ENCODE measurements at regions not wholly inside any gene's neighbourhood (a gene's known extent, or its start where the extent isn't known, plus 50 kb on each side); places are given as distances from the start of the nearest gene placed in this dataset.

GRCh38 chr15:39471785-39472574 lies 108.9 kb upstream of the THBS1 start:
- no peak for DNase-seq

GRCh38 chr15:39472621-39473297 lies 108.1 kb upstream of the THBS1 start:
- DNase-seq = no peak

GRCh38 chr15:39473298-39473947 lies 107.5 kb upstream of the THBS1 start:
- no peak for DNase-seq

- DNase-seq = no peak
These were observed 106.2 kb upstream of the THBS1 start for GRCh38 chr15:39474657-39475056.

GRCh38 chr15:39478996-39479395 lies 101.9 kb upstream of the THBS1 start:
- no peak for DNase-seq

- DNase-seq = no peak
These were observed 101.0 kb upstream of the THBS1 start for GRCh38 chr15:39479911-39480310.

- DNase-seq = no peak
These were observed 98.4 kb upstream of the THBS1 start for GRCh38 chr15:39482459-39482858.

- no peak for DNase-seq
These were observed 94.0 kb upstream of the THBS1 start for GRCh38 chr15:39486621-39487457.

- DNase-seq = no peak
These were observed 93.5 kb upstream of the THBS1 start for GRCh38 chr15:39487458-39487735.

- DNase-seq = no peak
These were observed 92.4 kb upstream of the THBS1 start for GRCh38 chr15:39488516-39488915.

GRCh38 chr15:39488961-39489360 lies 91.9 kb upstream of the THBS1 start:
- no peak for DNase-seq

- DNase-seq = no peak
These were observed 89.6 kb upstream of the THBS1 start for GRCh38 chr15:39491115-39491885.

GRCh38 chr15:39491886-39492490 lies 88.9 kb upstream of the THBS1 start:
- DNase-seq = no peak

GRCh38 chr15:39493424-39494067 lies 87.3 kb upstream of the THBS1 start:
- DNase-seq = no peak

- no peak for DNase-seq
These were observed 86.4 kb upstream of the THBS1 start for GRCh38 chr15:39494462-39494861.

GRCh38 chr15:39495871-39496840 lies 84.7 kb upstream of the THBS1 start:
- DNase-seq = no peak

- DNase-seq = no peak
These were observed 83.7 kb upstream of the THBS1 start for GRCh38 chr15:39497016-39497758.

GRCh38 chr15:39497759-39498565 lies 82.9 kb upstream of the THBS1 start:
- DNase-seq = no peak

- no peak for DNase-seq
These were observed 82.2 kb upstream of the THBS1 start for GRCh38 chr15:39498629-39499028.
